ENCODE measurements at regions not wholly inside any gene's neighbourhood (a gene's known extent, or its start where the extent isn't known, plus 50 kb on each side); places are given as distances from the start of the nearest gene placed in this dataset.

DNA sequence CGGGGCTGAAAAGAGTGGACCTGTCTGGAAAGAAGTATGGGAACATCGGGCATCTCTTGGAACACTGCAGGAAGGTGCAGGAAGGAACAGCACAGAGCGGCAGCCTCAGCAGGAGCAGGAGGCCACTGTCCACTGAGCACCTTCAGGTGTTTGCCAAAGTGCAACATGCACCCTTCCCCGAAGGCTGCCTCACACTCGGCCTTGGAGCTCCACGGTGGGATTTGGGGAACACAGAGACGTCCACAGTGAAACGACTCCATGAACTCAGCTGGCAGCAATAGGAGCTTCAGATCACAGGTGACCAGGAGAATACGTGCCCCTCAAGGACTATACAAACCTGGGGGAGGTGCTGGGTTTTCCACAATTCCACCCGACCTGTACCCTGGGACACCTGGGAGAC lies 140.3 kb upstream of the RET start:
- Mint-ChIP-seq H3K27me3 (peaks cover 4 to 63% (median 54%) of the 10 kb centered on the region in 3 donors), H3K36me3 (no peaks in the 10 kb centered on the region), H3K4me1 (peaks cover 6 to 22% (median 13%) of the 10 kb centered on the region in 3 donors), H3K4me3 (no peak overlapping the region), H3K27ac (no peak overlapping the region), H3K9me3 (no peaks in the 10 kb centered on the region)
- DNase-seq: no peak
- ATAC-seq (ENCODE audit: low read depth in 2 of 2): no peak

DNA sequence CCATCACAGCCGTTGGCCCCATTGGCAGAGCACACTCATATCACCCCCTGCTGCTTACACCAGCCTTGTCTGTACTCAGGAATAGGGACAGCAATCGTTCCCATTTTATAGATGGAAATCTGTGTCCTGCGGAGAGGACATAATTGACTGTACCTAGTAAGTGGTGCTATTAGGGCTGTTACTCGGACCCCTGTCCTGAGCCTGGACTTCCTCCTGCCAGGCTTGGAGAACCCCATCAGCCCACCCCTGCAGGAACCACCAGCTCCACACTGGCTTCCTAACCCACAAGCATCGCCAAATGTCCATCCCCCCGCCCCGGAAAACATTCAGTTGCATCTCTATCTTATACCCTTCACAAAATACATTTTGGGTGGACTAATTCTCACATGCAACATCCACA lies 139.8 kb upstream of the RET start:
- Mint-ChIP-seq H3K4me3 (peak overlapping the region in 1 of 8 donors; percentile 69), H3K4me1 (peaks cover 6 to 22% (median 13%) of the 10 kb centered on the region in 3 donors), H3K27ac (no peak overlapping the region), H3K27me3 (peaks cover 4 to 59% (median 50%) of the 10 kb centered on the region in 3 donors), H3K36me3 (no peaks in the 10 kb centered on the region), H3K9me3 (no peaks in the 10 kb centered on the region)
- no peak for DNase-seq
- no peak for ATAC-seq (ENCODE audit: low read depth in 2 of 2)

DNA sequence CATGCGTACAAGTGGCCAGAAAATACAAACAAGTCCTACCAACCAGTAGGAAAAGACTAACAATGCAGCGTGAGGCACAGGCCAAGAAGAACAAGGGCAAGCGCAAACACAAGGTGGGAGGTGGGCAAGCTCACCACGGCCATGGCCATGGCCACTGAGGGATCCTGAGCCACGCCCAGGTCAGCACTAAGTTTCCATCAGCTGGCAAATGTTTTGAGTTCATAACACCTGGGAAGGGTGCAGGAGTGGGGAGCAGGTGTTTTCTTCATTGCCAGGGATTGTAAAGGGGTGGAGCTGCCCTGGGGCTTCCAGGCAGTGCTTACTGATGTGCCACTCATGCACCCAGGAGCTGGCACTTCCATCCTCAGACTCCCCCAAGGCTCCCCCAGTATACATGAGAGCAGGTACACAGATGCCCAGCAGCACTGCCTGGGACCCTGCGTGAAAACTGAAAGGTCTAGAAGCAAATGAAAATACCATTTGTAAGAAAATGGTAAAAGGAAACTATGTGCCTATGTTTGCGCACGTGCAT lies 139.2 kb upstream of the RET start:
- ATAC-seq (ENCODE audit: low read depth in 2 of 2) (no peak), DNase-seq (no peak)
- no peaks in the 10 kb centered on the region for H3K36me3 Mint-ChIP-seq
- peaks cover 4 to 52% (median 47%) of the 10 kb centered on the region in 3 donors for H3K27me3 Mint-ChIP-seq
- no peak overlapping the region for H3K4me3 Mint-ChIP-seq
- H3K9me3 Mint-ChIP-seq: no peaks in the 10 kb centered on the region
- H3K27ac Mint-ChIP-seq: no peak overlapping the region
- H3K4me1 Mint-ChIP-seq: peaks cover 6 to 17% (median 13%) of the 10 kb centered on the region in 3 donors

DNA sequence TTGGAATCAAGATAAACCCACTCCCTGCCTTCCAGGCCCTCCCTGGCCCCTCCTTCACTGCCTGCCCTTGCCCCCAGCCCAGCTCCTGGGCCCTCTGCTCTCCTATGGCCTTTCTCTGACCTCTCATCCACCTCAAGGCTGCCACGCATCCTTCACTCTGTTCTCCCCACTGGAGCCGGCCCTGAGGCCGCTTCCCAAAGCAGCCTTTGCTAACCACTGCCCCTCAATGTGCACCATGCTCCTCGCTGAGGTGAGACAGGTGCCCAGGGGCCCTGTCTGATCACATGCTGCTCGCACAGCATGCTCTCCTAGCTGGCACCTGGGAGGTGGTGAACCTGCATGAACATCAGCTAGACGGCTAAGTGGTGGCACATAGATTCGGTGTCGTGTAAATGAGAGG lies 138.5 kb upstream of the RET start:
- Mint-ChIP-seq H3K27ac (peak overlapping the region in 1 of 6 donors; percentile 73), H3K27me3 (peaks cover 4 to 46% (median 41%) of the 10 kb centered on the region in 3 donors)

DNA sequence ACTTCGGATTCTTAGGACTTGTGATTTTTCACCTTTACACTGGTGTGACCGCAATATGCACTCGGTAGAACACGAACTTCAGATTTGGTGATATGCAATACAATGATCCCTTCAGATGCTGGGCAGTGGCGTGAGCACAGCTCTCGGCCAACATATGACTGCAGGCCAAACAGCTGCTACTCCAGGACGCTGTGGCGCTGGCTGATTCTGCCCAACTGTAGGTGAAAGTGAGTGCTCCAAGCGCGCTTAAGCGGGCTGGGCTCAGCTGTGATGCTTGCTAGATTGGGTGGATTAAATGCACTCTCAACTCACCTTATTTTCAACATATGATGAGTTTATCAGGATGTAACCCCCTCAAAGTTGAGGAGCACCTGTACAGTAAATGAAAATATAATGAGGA lies 137.6 kb upstream of the RET start:
- no peaks in the 10 kb centered on the region for H3K36me3 Mint-ChIP-seq
- ATAC-seq (ENCODE audit: low read depth in 2 of 2): no peak
- H3K27ac Mint-ChIP-seq: no peak overlapping the region
- no peak for DNase-seq
- no peaks in the 10 kb centered on the region for H3K9me3 Mint-ChIP-seq
- peaks cover 0 to 3% (median 2%) of the 10 kb centered on the region in 3 donors for H3K4me1 Mint-ChIP-seq
- H3K4me3 Mint-ChIP-seq: no peak overlapping the region
- peaks cover 4 to 38% (median 37%) of the 10 kb centered on the region in 3 donors for H3K27me3 Mint-ChIP-seq

More for the DNA sequence above, 138.5 kb upstream of the RET start:
- Mint-ChIP-seq H3K4me1 (peaks cover 6 to 11% (median 10%) of the 10 kb centered on the region in 3 donors), H3K9me3 (no peaks in the 10 kb centered on the region), H3K4me3 (no peak overlapping the region), H3K36me3 (no peaks in the 10 kb centered on the region)
- no peak for ATAC-seq (ENCODE audit: low read depth in 2 of 2)
- no peak for DNase-seq

DNA sequence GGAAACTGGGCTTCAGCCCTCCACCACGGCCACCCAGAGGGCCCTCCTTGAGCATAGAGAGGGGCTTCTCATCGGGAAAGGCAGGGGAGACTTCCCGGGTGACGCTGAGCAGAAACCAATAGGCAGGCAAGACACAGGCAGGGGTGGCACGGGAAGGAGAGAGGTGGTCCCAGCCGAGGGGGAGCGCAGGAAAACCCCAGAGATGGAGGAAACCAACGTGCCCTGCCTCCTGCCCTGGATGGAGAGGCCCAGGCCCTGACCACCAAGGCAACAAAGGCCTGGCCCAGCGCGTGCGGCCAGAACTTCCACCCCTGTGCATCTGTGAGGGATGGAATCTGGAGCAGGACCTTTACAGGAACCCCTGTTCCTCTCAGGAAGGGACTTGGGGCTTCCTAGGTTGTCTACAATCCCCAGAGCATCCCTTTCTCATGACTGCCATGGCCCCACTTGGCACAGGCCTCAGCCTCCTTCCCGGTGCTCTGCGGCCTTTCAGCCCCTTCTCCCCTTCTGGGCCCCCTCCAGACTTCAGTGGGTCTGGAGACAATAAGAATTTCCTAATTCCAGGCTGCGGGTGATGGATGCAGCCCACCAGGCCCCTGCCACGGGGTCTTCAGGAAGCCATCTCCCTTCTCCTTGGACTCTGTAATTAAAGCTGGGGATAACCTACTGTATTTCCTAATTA lies 137.0 kb upstream of the RET start:
- Mint-ChIP-seq H3K27ac (no peak overlapping the region), H3K36me3 (no peaks in the 10 kb centered on the region), H3K27me3 (peaks cover 0 to 32% (median 31%) of the 10 kb centered on the region in 3 donors)

DNA sequence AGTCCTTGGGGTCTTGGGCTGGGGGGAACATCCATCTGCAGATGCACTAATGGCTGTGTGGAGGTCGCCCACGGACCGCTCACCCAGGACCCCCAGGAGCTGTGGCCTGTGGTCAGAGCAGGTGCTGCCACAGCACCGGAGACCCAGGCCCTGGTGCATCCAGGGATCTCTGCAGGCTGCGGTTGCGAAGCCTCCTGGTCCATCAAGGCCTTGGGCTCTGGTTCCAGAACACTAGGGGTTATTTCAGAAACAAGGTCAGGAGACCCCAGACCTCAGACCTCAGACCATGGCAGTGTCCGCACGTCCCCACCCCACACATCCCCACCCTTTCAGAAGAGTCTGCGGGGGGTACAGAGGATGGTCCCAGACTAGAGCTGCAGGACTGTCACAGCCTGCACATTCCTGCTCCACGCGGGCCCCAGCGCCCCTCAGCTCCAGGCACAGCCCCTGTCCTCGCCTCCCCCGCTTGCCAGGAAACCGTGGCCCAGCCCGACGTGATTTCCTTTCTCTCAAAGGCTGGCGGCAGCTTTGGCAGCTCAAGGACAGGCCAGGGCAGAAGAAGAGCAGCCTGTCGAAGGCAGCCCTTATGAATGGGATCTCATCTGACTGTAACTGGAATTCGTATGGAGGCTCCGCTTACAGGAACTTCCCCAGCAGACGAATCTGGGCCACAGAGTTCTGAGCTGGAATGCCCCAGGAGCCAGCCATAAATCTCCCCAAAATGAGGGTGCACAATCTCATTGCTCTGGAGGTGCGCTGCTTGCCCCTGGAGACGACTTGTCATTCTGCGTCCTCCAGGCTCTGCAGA lies 136.2 kb upstream of the RET start:
- Mint-ChIP-seq H3K4me3 (no peak overlapping the region), H3K9me3 (no peaks in the 10 kb centered on the region), H3K27ac (no peak overlapping the region), H3K4me1 (no peaks in the 10 kb centered on the region), H3K27me3 (peaks cover 0 to 26% (median 22%) of the 10 kb centered on the region in 3 donors), H3K36me3 (no peaks in the 10 kb centered on the region)
- no peak for DNase-seq
- no peak for ATAC-seq (ENCODE audit: low read depth in 2 of 2)

More for the DNA sequence above, 137.0 kb upstream of the RET start:
- H3K9me3 Mint-ChIP-seq: no peaks in the 10 kb centered on the region
- DNase-seq (no peak), ATAC-seq (ENCODE audit: low read depth in 2 of 2) (no peak)
- no peaks in the 10 kb centered on the region for H3K4me1 Mint-ChIP-seq
- no peak overlapping the region for H3K4me3 Mint-ChIP-seq

DNA sequence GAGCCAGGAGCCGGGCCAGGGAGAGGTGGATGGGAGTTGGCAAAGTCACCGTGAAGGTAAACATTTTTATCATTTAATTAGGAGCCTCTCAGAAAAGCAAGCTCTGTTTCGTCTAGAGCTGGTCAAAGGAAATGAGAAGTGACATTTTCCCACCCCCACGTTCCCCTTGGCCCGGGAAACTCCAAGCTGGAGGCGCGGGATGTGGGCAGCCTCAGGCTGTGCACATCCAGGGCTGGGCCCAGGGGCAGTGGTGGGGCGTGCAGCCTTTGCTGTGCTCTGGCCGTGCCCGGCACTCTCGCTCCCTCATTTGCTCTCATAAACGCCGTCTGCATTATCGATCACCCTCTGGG lies 135.6 kb upstream of the RET start:
- Mint-ChIP-seq H3K36me3 (no peaks in the 10 kb centered on the region), H3K9me3 (no peaks in the 10 kb centered on the region), H3K4me1 (no peaks in the 10 kb centered on the region), H3K4me3 (no peak overlapping the region), H3K27ac (no peak overlapping the region), H3K27me3 (peaks cover 3 to 22% (median 16%) of the 10 kb centered on the region in 3 donors)
- no peak for DNase-seq
- ATAC-seq (ENCODE audit: low read depth in 2 of 2): no peak

DNA sequence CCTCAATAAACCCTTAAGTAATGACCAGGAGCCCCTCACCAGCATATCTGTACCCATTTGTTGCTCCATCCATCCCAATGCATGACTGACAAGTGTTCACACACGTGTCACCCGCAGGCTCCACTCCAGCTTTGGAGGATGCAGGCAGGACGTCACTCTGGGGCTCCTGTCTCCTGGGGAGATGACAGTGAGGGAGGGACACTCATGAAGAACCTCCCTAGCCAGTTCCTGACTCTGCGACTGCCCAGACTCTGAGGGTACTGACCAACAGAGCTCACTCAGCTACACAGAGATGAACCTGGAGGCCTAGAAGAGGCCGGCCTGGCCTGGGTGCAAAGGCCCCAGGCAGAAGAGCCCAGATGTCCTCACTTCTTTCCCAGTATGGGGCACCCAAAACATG lies 135.1 kb upstream of the RET start:
- Mint-ChIP-seq H3K27me3 (peaks cover 3 to 19% (median 13%) of the 10 kb centered on the region in 3 donors), H3K36me3 (no peaks in the 10 kb centered on the region), H3K4me3 (no peak overlapping the region), H3K4me1 (no peaks in the 10 kb centered on the region), H3K9me3 (no peaks in the 10 kb centered on the region), H3K27ac (no peak overlapping the region)
- no peak for ATAC-seq (ENCODE audit: low read depth in 2 of 2)
- no peak for DNase-seq

DNA sequence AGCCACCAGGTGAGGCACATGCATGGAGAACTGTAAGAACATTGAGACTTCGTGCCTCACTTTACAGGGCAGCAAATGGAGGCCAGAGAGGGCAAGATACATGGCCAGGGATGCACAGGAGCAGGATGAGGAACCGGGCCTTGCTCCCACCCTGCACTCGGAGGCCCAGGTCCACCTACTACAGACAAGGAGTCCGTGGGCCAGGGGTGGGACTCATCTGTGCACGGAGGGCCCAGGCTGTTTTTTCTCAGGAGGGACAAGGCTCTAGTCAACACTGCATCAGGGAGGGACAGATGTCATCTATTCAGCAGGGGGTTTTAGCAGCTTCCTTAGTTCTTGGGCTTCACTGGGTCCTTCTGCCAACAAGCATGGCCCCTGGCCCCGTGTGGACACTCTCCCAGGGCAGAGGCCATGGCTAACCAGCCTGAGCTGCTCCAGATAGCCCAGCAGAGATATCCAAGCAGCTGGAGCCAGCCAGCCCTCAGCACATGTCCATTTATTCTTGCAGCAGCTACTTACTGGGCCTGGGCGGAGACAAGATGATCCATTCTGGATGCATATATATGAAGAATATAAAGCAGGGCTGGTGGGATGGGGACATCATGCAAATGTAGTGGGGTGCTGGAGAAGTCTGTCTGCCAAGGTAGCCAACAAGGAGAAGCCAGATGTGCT lies 134.5 kb upstream of the RET start:
- Mint-ChIP-seq H3K4me3 (no peak overlapping the region), H3K4me1 (no peaks in the 10 kb centered on the region), H3K27me3 (peaks cover 3 to 19% (median 13%) of the 10 kb centered on the region in 3 donors), H3K9me3 (peaks cover 0 to 4% (median 0%) of the 10 kb centered on the region in 7 donors), H3K36me3 (no peaks in the 10 kb centered on the region), H3K27ac (no peak overlapping the region)
- ATAC-seq (ENCODE audit: low read depth in 2 of 2) (no peak), DNase-seq (no peak)

DNA sequence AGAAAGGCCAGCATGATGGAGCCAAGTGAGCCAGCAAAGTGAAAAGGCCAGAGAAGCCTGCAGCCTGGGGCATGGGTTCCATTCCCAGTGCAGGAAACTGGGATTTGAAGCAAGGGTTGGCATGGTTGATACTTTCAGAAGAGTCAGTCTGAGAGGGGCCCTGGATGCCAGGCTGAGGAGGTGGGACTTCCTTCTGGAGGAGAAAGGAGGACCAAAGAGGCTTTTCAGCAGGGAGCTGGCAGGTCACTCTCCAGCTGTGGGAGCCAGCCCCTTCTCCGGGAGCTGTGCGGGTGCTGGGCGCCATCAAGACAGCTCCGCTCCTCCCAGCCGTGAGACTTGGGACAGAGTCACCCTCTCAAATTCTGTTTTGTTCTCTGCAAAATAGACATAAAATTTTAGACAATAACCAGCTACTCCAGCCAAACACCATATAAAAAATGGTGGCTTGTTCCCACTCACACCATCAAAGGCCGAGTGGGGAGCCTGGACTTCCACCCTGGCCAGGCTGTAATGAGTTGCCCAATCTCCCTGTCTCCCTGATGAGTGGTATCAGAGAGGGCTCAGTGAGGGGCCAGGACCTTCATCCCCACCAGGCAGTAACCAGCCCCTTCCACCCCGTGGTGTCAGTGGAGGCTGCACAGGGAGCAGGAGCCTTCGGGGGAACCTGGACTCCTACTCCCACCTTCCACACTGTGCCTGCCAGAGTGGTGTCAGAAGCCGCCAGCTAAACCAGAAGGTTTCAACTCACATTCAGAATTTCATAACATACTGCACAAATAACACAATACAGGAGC lies 133.6 kb upstream of the RET start:
- peaks cover 3 to 19% (median 10%) of the 10 kb centered on the region in 3 donors for H3K27me3 Mint-ChIP-seq
- ATAC-seq (ENCODE audit: low read depth in 2 of 2): no peak
- no peak overlapping the region for H3K4me3 Mint-ChIP-seq
- H3K9me3 Mint-ChIP-seq: peaks cover 0 to 10% (median 0%) of the 10 kb centered on the region in 7 donors
- H3K27ac Mint-ChIP-seq: no peak overlapping the region
- H3K4me1 Mint-ChIP-seq: no peaks in the 10 kb centered on the region
- H3K36me3 Mint-ChIP-seq: no peaks in the 10 kb centered on the region
- no peak for DNase-seq

DNA sequence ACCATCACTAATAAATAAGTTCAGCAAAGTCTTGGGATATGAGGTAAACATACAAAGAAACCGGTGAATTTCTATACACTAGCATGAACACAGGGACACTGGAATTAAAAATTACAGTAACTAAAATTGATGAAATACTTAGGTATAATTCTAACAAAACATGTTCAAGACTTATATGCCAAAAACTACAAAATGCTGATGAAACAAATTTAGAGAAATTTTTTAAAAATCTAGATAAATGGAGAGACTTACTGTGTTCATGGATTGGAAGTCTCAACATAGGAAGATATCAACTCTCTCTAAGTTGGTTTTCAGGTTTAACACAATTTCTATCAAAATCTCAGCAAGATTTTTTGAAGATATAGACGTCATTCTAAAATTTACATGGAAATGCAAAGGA lies 128.8 kb upstream of the RET start:
- ATAC-seq (ENCODE audit: low read depth in 2 of 2): no peak
- H3K27ac Mint-ChIP-seq: no peak overlapping the region
- no peak for DNase-seq
- peaks cover 0 to 22% (median 8%) of the 10 kb centered on the region in 3 donors for H3K27me3 Mint-ChIP-seq
- H3K4me1 Mint-ChIP-seq: no peaks in the 10 kb centered on the region
- peaks cover 0 to 10% (median 3%) of the 10 kb centered on the region in 7 donors for H3K9me3 Mint-ChIP-seq
- H3K4me3 Mint-ChIP-seq: no peak overlapping the region
- H3K36me3 Mint-ChIP-seq: no peaks in the 10 kb centered on the region

DNA sequence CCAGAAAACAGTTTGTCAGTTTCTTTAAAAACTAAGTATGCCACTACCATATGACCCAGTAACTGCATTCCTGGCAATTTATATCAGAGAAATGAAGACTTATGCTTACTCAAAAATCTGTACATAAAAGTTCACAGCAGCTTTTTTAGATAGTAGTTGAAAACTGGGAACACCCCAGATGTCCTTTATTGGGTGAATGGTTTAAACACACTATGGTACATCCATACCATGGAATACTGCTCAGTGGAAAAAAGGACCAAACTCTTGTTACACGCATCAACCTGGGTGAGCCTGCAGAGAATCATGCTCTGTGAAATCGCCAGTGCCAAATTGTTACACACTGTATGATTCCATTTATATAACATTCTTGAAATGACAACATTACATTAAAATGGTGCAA lies 127.6 kb upstream of the RET start:
- Mint-ChIP-seq H3K4me1 (no peaks in the 10 kb centered on the region), H3K27me3 (peaks cover 0 to 24% (median 8%) of the 10 kb centered on the region in 3 donors), H3K27ac (no peak overlapping the region), H3K4me3 (no peak overlapping the region), H3K9me3 (peaks cover 2 to 10% (median 4%) of the 10 kb centered on the region in 7 donors), H3K36me3 (no peaks in the 10 kb centered on the region)
- DNase-seq (no peak), ATAC-seq (ENCODE audit: low read depth in 2 of 2) (no peak)
